Sigmoid colon (tissue), 6 donors: ENCODE measurements at regions not wholly inside any gene's neighbourhood (a gene's known extent, or its start where the extent isn't known, plus 50 kb on each side); places are given as distances from the start of the nearest gene placed in this dataset.
"Not testable (repeated sequence)": the region's sequence is repeated elsewhere in the genome, so short reads cannot be mapped to it uniquely, and the experiment has no call there.

ENCODE experiments used
- DNase-seq: peaks from one replicate; pipeline ENCODE4 v3.0.0-alpha.2; 2019
- H3K27ac ChIP-seq, 4 donors: fragments of 200-600 bp; sonication (generic); one replicate each; pipeline ENCODE4 v1.5.1; 2016 to 2019; ENCODE audit warnings: mild to moderate bottlenecking in 1 of 4
- H3K27me3 ChIP-seq, 3 donors: fragments of 200-600 bp; sonication (generic); one replicate each; pipeline ENCODE4 v1.5.1; 2019; ENCODE audit warnings: mild to moderate bottlenecking in 1 of 3
- H3K36me3 ChIP-seq, 4 donors: fragments of 200-600 bp; sonication (generic); one replicate each; pipeline ENCODE4 v1.5.1; 2016 to 2019
- H3K4me1 ChIP-seq, 4 donors: fragments of 200-600 bp; sonication (generic); one replicate each; pipeline ENCODE4 v1.5.1; 2017 to 2019
- H3K4me3 ChIP-seq, 4 donors: fragments of 200-600 bp; sonication (generic); one replicate each; pipeline ENCODE4 v1.5.1; 2017 to 2019; ENCODE audit warnings: mild to moderate bottlenecking in 2 of 4, moderate library complexity in 1 of 4
- H3K9me3 ChIP-seq, 4 donors: fragments of 200-600 bp in 3 of 4; sonication (generic) in 3 of 4; one replicate each; pipeline versions ENCODE4 v1.5.1 to v1.6.1; 2013 to 2019
- EP300 ChIP-seq, 4 donors: sonication (generic); formaldehyde crosslinking; IDR thresholded peaks; one replicate each; pipeline ENCODE4 v1.6.1; 2017; ENCODE audit warnings: antibody characterized with exemption in 4 of 4
- POLR2A ChIP-seq, 2 donors: fragments of 450-650 bp; IDR thresholded peaks; one replicate each; pipeline ENCODE4 v1.6.1; 2016; ENCODE audit warnings: antibody characterized with exemption in 2 of 2, mild to moderate bottlenecking in 2 of 2, moderate library complexity in 2 of 2
- POLR2AphosphoS5 ChIP-seq, 4 donors: sonication (generic); formaldehyde crosslinking; IDR thresholded peaks; one replicate each; pipeline ENCODE4 v1.6.1; 2017; ENCODE audit warnings: antibody characterized with exemption in 4 of 4
- WGBS, 2 donors: extraction: QIAGEN DNeasy Blood & Tissue Kit; methylation state at CpG; one replicate each; pipeline ENCODE4 v1.1.7; 2013; 5-methylcytosine and 5-hydroxymethylcytosine counted together
- intact Hi-C: fragments of 100-400 bp; cut with DNase I; formaldehyde crosslinking; loops from one replicate; pipeline ENCODE4 v1.15.1; 2023
- TF ChIP-seq, protein P1 (sequence below), 4 experiments: fragments of 450-650 bp in 3 of 4; fragments of 200-600 bp in 1 of 4; IDR thresholded peaks; one replicate each; pipeline ENCODE4 v1.5.1; 2016 to 2019; ENCODE audit warnings: antibody characterized with exemption in 4 of 4, mild to moderate bottlenecking in 3 of 4, moderate library complexity in 2 of 4
- donor health status: healthy with polysubstance abuse.
- donor health status: healthy.

- Histone ChIP-seq H3K9me3 (no peaks in the 10 kb centered on the region), H3K27me3 (no peaks in the 10 kb centered on the region), H3K4me1 (no peaks in the 10 kb centered on the region), H3K27ac (no peak overlapping the region), H3K4me3 (no peak overlapping the region), H3K36me3 (no peaks in the 10 kb centered on the region)
- TF ChIP-seq EP300 (IDR thresholded peaks at IDR 0.05), result no peak
- no peak for TF ChIP-seq POLR2AphosphoS5 (IDR thresholded peaks at IDR 0.05)
- no peak for TF ChIP-seq POLR2A (IDR thresholded peaks at IDR 0.05)
- TF ChIP-seq, protein P1, sequence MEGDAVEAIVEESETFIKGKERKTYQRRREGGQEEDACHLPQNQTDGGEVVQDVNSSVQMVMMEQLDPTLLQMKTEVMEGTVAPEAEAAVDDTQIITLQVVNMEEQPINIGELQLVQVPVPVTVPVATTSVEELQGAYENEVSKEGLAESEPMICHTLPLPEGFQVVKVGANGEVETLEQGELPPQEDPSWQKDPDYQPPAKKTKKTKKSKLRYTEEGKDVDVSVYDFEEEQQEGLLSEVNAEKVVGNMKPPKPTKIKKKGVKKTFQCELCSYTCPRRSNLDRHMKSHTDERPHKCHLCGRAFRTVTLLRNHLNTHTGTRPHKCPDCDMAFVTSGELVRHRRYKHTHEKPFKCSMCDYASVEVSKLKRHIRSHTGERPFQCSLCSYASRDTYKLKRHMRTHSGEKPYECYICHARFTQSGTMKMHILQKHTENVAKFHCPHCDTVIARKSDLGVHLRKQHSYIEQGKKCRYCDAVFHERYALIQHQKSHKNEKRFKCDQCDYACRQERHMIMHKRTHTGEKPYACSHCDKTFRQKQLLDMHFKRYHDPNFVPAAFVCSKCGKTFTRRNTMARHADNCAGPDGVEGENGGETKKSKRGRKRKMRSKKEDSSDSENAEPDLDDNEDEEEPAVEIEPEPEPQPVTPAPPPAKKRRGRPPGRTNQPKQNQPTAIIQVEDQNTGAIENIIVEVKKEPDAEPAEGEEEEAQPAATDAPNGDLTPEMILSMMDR (IDR thresholded peaks at IDR 0.05), result no peak
- intact Hi-C loops, result no loop called here
- WGBS, 2 donors, result 83% methylated on average over 3 of the region's 3 CpGs
- no peak for DNase-seq
These were observed 106.0 kb upstream of the AR start for GRCh38 chrX:67437821-67438220.

GRCh38 chrX:67475259-67475658 is 68.6 kb upstream of the AR start:
- WGBS, 2 donors, result 60 to 77% methylated on average over 3 of the region's 3 CpGs
- H3K4me1 ChIP-seq, H3K27ac ChIP-seq: not testable (repeated sequence)

DNA sequence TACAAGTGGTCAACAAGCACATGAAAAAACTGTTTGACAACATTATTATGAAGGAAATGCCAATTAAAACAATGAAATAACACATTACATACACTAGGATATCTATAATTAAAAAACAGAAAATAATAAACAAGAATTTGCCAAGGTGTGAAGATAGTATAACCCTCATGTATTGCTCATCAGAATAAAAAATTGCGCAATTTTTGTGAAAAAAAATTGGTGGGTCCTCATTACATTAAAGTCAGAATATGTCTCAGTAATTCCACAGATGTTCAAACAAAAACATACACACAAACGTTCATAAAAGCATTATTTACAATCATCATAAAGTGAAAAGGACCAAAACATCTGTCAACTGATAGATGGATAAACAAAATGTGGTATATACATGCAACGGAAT is 63.0 kb upstream of the AR start:
- WGBS, 2 donors, result 62 to 74% methylated on average over 3 of the region's 3 CpGs
- no peak overlapping the region for H3K4me3 ChIP-seq
- no peaks in the 10 kb centered on the region for H3K36me3 ChIP-seq
- no peak for DNase-seq
- no peak overlapping the region for H3K27ac ChIP-seq
- TF ChIP-seq POLR2AphosphoS5 (IDR thresholded peaks at IDR 0.05), result no peak
- no peak for TF ChIP-seq EP300 (IDR thresholded peaks at IDR 0.05)
- TF ChIP-seq POLR2A (IDR thresholded peaks at IDR 0.05), result no peak
- TF ChIP-seq, protein P1 (IDR thresholded peaks at IDR 0.05), result no peak
- no peaks in the 10 kb centered on the region for H3K9me3 ChIP-seq
- H3K27me3 ChIP-seq, result no peaks in the 10 kb centered on the region
- no peaks in the 10 kb centered on the region for H3K4me1 ChIP-seq
- intact Hi-C loops, result no loop called here

More at GRCh38 chrX:67475259-67475658, 68.6 kb upstream of the AR start:
- H3K4me3 ChIP-seq, H3K36me3 ChIP-seq, H3K9me3 ChIP-seq, intact Hi-C loops, H3K27me3 ChIP-seq, DNase-seq: not testable (repeated sequence)
